ENCODE measurements at regions not wholly inside any gene's neighbourhood (a gene's known extent, or its start where the extent isn't known, plus 50 kb on each side); places are given as distances from the start of the nearest gene placed in this dataset.

GRCh38 chr11:97111559-97111958 lies 721.7 kb downstream of the JRKL start:
- TF ChIP-seq CTCF (conservative IDR thresholded peaks at IDR 0.05; ENCODE audit: low read depth, low read length) (no peak), EZH2phosphoT487 (IDR thresholded peaks at IDR 0.05; ENCODE audit: borderline replicate concordance, low read length) (no peak), EZH2 (IDR thresholded peaks at IDR 0.05; ENCODE audit: low read length, unreplicated experiment) (no peak)
